Gastrocnemius medialis (tissue), 4 donors: ENCODE measurements at regions not wholly inside any gene's neighbourhood (a gene's known extent, or its start where the extent isn't known, plus 50 kb on each side); places are given as distances from the start of the nearest gene placed in this dataset.

ENCODE experiments used
- ATAC-seq, 2 donors: fragments of 150-250 bp; one replicate each; pipeline ENCODE4 v1.9.1; 2016
- DNase-seq, 2 donors: peaks; one replicate each; pipeline ENCODE4 v3.0.0-alpha.2; 2019
- H3K27ac ChIP-seq, 4 donors: fragments of 200-600 bp; sonication (generic); 1 replicate in 1 of 4; 2 replicates in 3 of 4; pipeline ENCODE4 v1.5.1; 2016 to 2018; ENCODE audit warnings: mild to moderate bottlenecking in 2 of 4, moderate library complexity in 1 of 4
- H3K27me3 ChIP-seq, 3 donors: fragments of 200-600 bp; sonication (generic) in 2 of 3; 1 replicate in 1 of 3; 2 replicates in 2 of 3; pipeline versions ENCODE4 v1.5.1 to v1.6.0; 2016 to 2019; ENCODE audit warnings: mild to moderate bottlenecking in 1 of 3, moderate library complexity in 1 of 3
- H3K36me3 ChIP-seq, 2 donors: fragments of 200-600 bp; sonication (generic) in 1 of 2; one replicate each; pipeline ENCODE4 v1.5.1; 2017 to 2018
- H3K4me1 ChIP-seq, 2 donors: fragments of 200-600 bp; sonication (generic) in 1 of 2; one replicate each; pipeline ENCODE4 v1.5.1; 2016 to 2017; ENCODE audit warnings: mild to moderate bottlenecking in 2 of 2
- H3K4me3 ChIP-seq, 4 donors: fragments of 200-600 bp; sonication (generic) in 3 of 4; 1 replicate in 1 of 4; 2 replicates in 3 of 4; pipeline ENCODE4 v1.5.1; 2016 to 2019; ENCODE audit warnings: mild to moderate bottlenecking in 2 of 4
- H3K9me3 ChIP-seq, 3 donors: fragments of 200-600 bp; sonication (generic) in 2 of 3; 1 replicate in 1 of 3; 2 replicates in 2 of 3; pipeline ENCODE4 v1.5.1; 2016 to 2019
- CTCF ChIP-seq, 5 experiments: fragments of 450-650 bp in 3 of 5; fragments of 200-600 bp in 2 of 5; sonication (generic) in 2 of 5; IDR thresholded peaks in 4 of 5; conservative IDR thresholded peaks in 1 of 5; 1 replicate in 4 of 5; 2 replicates in 1 of 5; pipeline ENCODE4 v1.5.1; 2016 to 2019; ENCODE audit warnings: antibody characterized with exemption in 5 of 5, mild to moderate bottlenecking in 3 of 5, moderate library complexity in 3 of 5
- POLR2A ChIP-seq, 2 donors: fragments of 450-650 bp; IDR thresholded peaks; one replicate each; pipeline ENCODE4 v1.6.1; 2017; ENCODE audit warnings: antibody characterized with exemption in 2 of 2, mild to moderate bottlenecking in 2 of 2, moderate library complexity in 2 of 2
- in situ Hi-C, 4 donors: fragments of 200-750 bp; cut with MboI; loops; one replicate each; pipeline versions ENCODE4 v1.15.0 to v1.8.0; 2017; ENCODE audit warnings: low sequenced_read_pairs in 4 of 4
- intact Hi-C: fragments of 100-400 bp; cut with DNase I; formaldehyde crosslinking; loops from one replicate; pipeline ENCODE4 v1.15.1; 2023; ENCODE audit warnings: low total_unique reads

GRCh38 chr20:60628749-60629148, 623.3 kb upstream of the CDH4 start:
- no peak overlapping the region for H3K27ac ChIP-seq
- ATAC-seq (no peak), DNase-seq (no peak)
- H3K4me3 ChIP-seq = no peak overlapping the region
- no peaks in the 10 kb centered on the region for H3K27me3 ChIP-seq
- H3K4me1 ChIP-seq = no peaks in the 10 kb centered on the region
- in situ Hi-C loops = no loop called here
- intact Hi-C loops = no loop called here
- no peaks in the 10 kb centered on the region for H3K36me3 ChIP-seq
- no peaks in the 10 kb centered on the region for H3K9me3 ChIP-seq
- TF ChIP-seq POLR2A (IDR thresholded peaks at IDR 0.05) (no peak), CTCF (IDR thresholded peaks at IDR 0.05 in 4 of 5, conservative IDR thresholded peaks at IDR 0.05 in 1 of 5) (no peak)

GRCh38 chr20:60629206-60629605, 622.9 kb upstream of the CDH4 start:
- in situ Hi-C loops = no loop called here
- H3K27me3 ChIP-seq = no peaks in the 10 kb centered on the region
- no peaks in the 10 kb centered on the region for H3K9me3 ChIP-seq
- no peak for DNase-seq
- no peak overlapping the region for H3K4me3 ChIP-seq
- ATAC-seq = no peak
- TF ChIP-seq CTCF (IDR thresholded peaks at IDR 0.05 in 4 of 5, conservative IDR thresholded peaks at IDR 0.05 in 1 of 5) (no peak), POLR2A (IDR thresholded peaks at IDR 0.05) (no peak)
- H3K27ac ChIP-seq = no peak overlapping the region
- H3K4me1 ChIP-seq = no peaks in the 10 kb centered on the region
- intact Hi-C loops = no loop called here
- H3K36me3 ChIP-seq = no peaks in the 10 kb centered on the region

- DNase-seq (no peak), ATAC-seq (no peak)
- TF ChIP-seq POLR2A (IDR thresholded peaks at IDR 0.05) = no peak
- TF ChIP-seq CTCF (IDR thresholded peaks at IDR 0.05 in 4 of 5, conservative IDR thresholded peaks at IDR 0.05 in 1 of 5) = no peak
- intact Hi-C loops (no loop called here), in situ Hi-C loops (no loop called here)
- Histone ChIP-seq H3K9me3 (no peaks in the 10 kb centered on the region), H3K27ac (no peak overlapping the region), H3K27me3 (no peaks in the 10 kb centered on the region), H3K4me3 (no peak overlapping the region), H3K4me1 (no peaks in the 10 kb centered on the region), H3K36me3 (no peaks in the 10 kb centered on the region)
Observed at GRCh38 chr20:60630609-60631008, 621.5 kb upstream of the CDH4 start.

GRCh38 chr20:60631585-60632287, 620.3 kb upstream of the CDH4 start:
- intact Hi-C loops = no loop called here
- H3K36me3 ChIP-seq = no peaks in the 10 kb centered on the region
- no peaks in the 10 kb centered on the region for H3K4me1 ChIP-seq
- no peak overlapping the region for H3K27ac ChIP-seq
- no peak for ATAC-seq
- in situ Hi-C loops = no loop called here
- H3K27me3 ChIP-seq = no peaks in the 10 kb centered on the region
- DNase-seq = no peak
- H3K9me3 ChIP-seq = no peaks in the 10 kb centered on the region
- H3K4me3 ChIP-seq = no peak overlapping the region
- no peak for TF ChIP-seq CTCF (IDR thresholded peaks at IDR 0.05 in 4 of 5, conservative IDR thresholded peaks at IDR 0.05 in 1 of 5)
- TF ChIP-seq POLR2A (IDR thresholded peaks at IDR 0.05) = no peak
